CD4-positive, alpha-beta memory T cell (primary cell): ENCODE measurements at regions not wholly inside any gene's neighbourhood (a gene's known extent, or its start where the extent isn't known, plus 50 kb on each side); places are given as distances from the start of the nearest gene placed in this dataset.

ENCODE experiments used
- CTCF ChIA-PET: fragments of 350-600 bp; sonication (Branson Sonifier 250); formaldehyde crosslinking; loops from one replicate; lab custom pipeline; 2021; ENCODE audit warnings: inconsistent platforms; ENCODE audit not compliant: partially characterized antibody; lab: Charles Lee
- POLR2A ChIA-PET: fragments of 350-600 bp; sonication (Branson Sonifier 250); formaldehyde crosslinking; loops from one replicate; lab custom pipeline; 2021; ENCODE audit not compliant: partially characterized antibody; lab: Charles Lee
- DNase-seq, 5 donors: peaks; one replicate each; pipeline versions ENCODE4 v3.0.0 to v3.0.0-alpha.2; 2020 to 2022; ENCODE audit warnings: mixed read lengths in 1 of 5
- H3K27ac ChIP-seq: one replicate; pipeline ENCODE4 v1.7.0; 2013; ENCODE audit warnings: low read depth, low read length
- H3K27me3 ChIP-seq: 2 replicates; pipeline ENCODE4 v1.7.0; 2013; ENCODE audit warnings: mild to moderate bottlenecking, low read length, moderate library complexity; ENCODE audit not compliant: insufficient read depth
- H3K36me3 ChIP-seq: 2 replicates; pipeline ENCODE4 v1.7.0; 2013; ENCODE audit warnings: mild to moderate bottlenecking, low read length, moderate library complexity; ENCODE audit not compliant: insufficient read depth
- H3K4me1 ChIP-seq: 2 replicates; pipeline ENCODE4 v1.7.0; 2013; ENCODE audit warnings: mild to moderate bottlenecking, low read length, moderate library complexity; ENCODE audit not compliant: insufficient read depth
- H3K4me3 ChIP-seq, 2 donors: one replicate each; pipeline ENCODE4 v1.7.0; 2013; ENCODE audit warnings: low read length in 2 of 2, mild to moderate bottlenecking in 1 of 2
- H3K9me3 ChIP-seq, 2 donors: one replicate each; pipeline ENCODE4 v1.7.0; 2013; ENCODE audit warnings: low read length in 2 of 2, control low read depth in 1 of 2; ENCODE audit not compliant: control insufficient read depth in 1 of 2
- H3K27ac Mint-ChIP-seq, 7 donors: one replicate each; pipeline ENCODE4 v1.8.0; 2020 to 2021; ENCODE audit warnings: mixed read lengths in 7 of 7, mild to moderate bottlenecking in 6 of 7, inconsistent platforms in 3 of 7, moderate library complexity in 3 of 7
- H3K27me3 Mint-ChIP-seq, 2 donors: one replicate each; pipeline ENCODE4 v1.8.0; 2020 to 2021; ENCODE audit warnings: mixed read lengths in 2 of 2
- H3K36me3 Mint-ChIP-seq, 2 donors: one replicate each; pipeline ENCODE4 v1.8.0; 2020 to 2021; ENCODE audit warnings: mixed read lengths in 2 of 2, inconsistent platforms in 1 of 2, mild to moderate bottlenecking in 1 of 2
- H3K4me1 Mint-ChIP-seq, 4 donors: one replicate each; pipeline ENCODE4 v1.8.0; 2020 to 2021; ENCODE audit warnings: mixed read lengths in 4 of 4, mild to moderate bottlenecking in 1 of 4
- H3K4me3 Mint-ChIP-seq, 8 donors: one replicate each; pipeline ENCODE4 v1.8.0; 2020 to 2021; ENCODE audit warnings: mixed read lengths in 8 of 8, mild to moderate bottlenecking in 7 of 8, moderate library complexity in 6 of 8, inconsistent platforms in 3 of 8
- H3K9me3 Mint-ChIP-seq, 8 donors: one replicate each; pipeline ENCODE4 v1.8.0; 2020 to 2021; ENCODE audit warnings: mixed read lengths in 8 of 8, mild to moderate bottlenecking in 5 of 8, inconsistent platforms in 3 of 8, moderate library complexity in 1 of 8
- intact Hi-C: fragments of 100-400 bp; cut with micrococcal nuclease; formaldehyde crosslinking; loops from one replicate; pipeline ENCODE4 v1.15.1; 2023

- POLR2A ChIA-PET, result no interaction called here
- no peaks in the 10 kb centered on the region for H3K9me3 ChIP-seq
- CTCF ChIA-PET, result no interaction called here
Observed at GRCh38 chr15:70240820-70241430, 143.2 kb upstream of the TLE3 start.

GRCh38 chr15:70240082-70240481 lies 142.4 kb upstream of the TLE3 start:
- ChIA-PET POLR2A (no interaction called here), CTCF (no interaction called here)
- H3K36me3 Mint-ChIP-seq, result no peaks in the 10 kb centered on the region
- H3K9me3 ChIP-seq, result no peaks in the 10 kb centered on the region
- intact Hi-C loops, result no loop called here
- no peak overlapping the region for H3K27ac ChIP-seq
- peaks cover 16% of the 10 kb centered on the region for H3K4me1 ChIP-seq
- H3K36me3 ChIP-seq, result no peaks in the 10 kb centered on the region
- H3K27ac Mint-ChIP-seq, result no peak overlapping the region
- no peaks in the 10 kb centered on the region for H3K27me3 Mint-ChIP-seq
- no peak for DNase-seq
- no peaks in the 10 kb centered on the region for H3K9me3 Mint-ChIP-seq
- peaks cover 7 to 24% (median 10%) of the 10 kb centered on the region in 4 donors for H3K4me1 Mint-ChIP-seq
- no peaks in the 10 kb centered on the region for H3K27me3 ChIP-seq
- H3K4me3 Mint-ChIP-seq, result no peak overlapping the region
- H3K4me3 ChIP-seq, result no peak overlapping the region

More at GRCh38 chr15:70240820-70241430, 143.2 kb upstream of the TLE3 start:
- intact Hi-C loops, result no loop called here
- no peaks in the 10 kb centered on the region for H3K36me3 Mint-ChIP-seq
- H3K4me1 Mint-ChIP-seq, result peaks cover 9 to 28% (median 10%) of the 10 kb centered on the region in 4 donors
- H3K27ac ChIP-seq, result no peak overlapping the region
- H3K9me3 Mint-ChIP-seq, result no peaks in the 10 kb centered on the region
- H3K4me3 Mint-ChIP-seq, result no peak overlapping the region
- no peak overlapping the region for H3K4me3 ChIP-seq
- DNase-seq, result no peak
- peaks cover 17% of the 10 kb centered on the region for H3K4me1 ChIP-seq
- no peaks in the 10 kb centered on the region for H3K27me3 Mint-ChIP-seq
- no peaks in the 10 kb centered on the region for H3K27me3 ChIP-seq
- H3K27ac Mint-ChIP-seq, result no peak overlapping the region
- H3K36me3 ChIP-seq, result no peaks in the 10 kb centered on the region

DNA sequence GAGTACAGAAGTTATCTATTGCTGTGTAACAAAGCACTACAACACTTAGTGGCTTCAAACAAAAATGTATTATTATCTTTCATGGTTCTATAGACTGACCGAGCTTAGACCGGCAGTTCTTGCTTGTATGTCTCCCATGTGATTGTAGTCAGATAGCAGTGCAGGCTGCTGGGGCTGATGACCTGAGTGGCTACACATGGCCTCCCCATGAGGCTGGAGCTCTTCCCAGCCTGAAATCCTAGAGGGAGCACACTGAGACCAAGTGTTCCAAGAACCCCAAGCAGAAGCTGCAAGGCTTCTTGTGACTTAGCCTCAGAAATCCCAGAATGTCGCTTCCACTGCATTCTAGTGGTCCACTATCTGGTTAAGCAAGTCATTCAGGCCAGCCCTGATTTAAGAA lies 141.2 kb upstream of the TLE3 start:
- Histone ChIP-seq H3K4me3 (no peak overlapping the region), H3K36me3 (no peaks in the 10 kb centered on the region), H3K9me3 (no peaks in the 10 kb centered on the region), H3K27ac (no peak overlapping the region), H3K4me1 (peaks cover 16% of the 10 kb centered on the region), H3K27me3 (no peaks in the 10 kb centered on the region)
- intact Hi-C loops, result no loop called here
- POLR2A ChIA-PET, result interaction anchor here (1.4 kb wide), 1 partner anchor 20 kb away, joined by 3 read pairs; no protein-coding TSS in a partner anchor
- no peaks in the 10 kb centered on the region for H3K27me3 Mint-ChIP-seq
- no peak overlapping the region for H3K4me3 Mint-ChIP-seq
- H3K36me3 Mint-ChIP-seq, result no peaks in the 10 kb centered on the region
- H3K27ac Mint-ChIP-seq, result no peak overlapping the region
- CTCF ChIA-PET, result interaction anchor here (0.9 to 1.1 kb wide), 2 partner anchors 12 to 225 kb away, joined by 3 read pairs; no protein-coding TSS in a partner anchor
- no peak for DNase-seq
- peaks cover 7 to 34% (median 11%) of the 10 kb centered on the region in 4 donors for H3K4me1 Mint-ChIP-seq
- H3K9me3 Mint-ChIP-seq, result no peaks in the 10 kb centered on the region

DNA sequence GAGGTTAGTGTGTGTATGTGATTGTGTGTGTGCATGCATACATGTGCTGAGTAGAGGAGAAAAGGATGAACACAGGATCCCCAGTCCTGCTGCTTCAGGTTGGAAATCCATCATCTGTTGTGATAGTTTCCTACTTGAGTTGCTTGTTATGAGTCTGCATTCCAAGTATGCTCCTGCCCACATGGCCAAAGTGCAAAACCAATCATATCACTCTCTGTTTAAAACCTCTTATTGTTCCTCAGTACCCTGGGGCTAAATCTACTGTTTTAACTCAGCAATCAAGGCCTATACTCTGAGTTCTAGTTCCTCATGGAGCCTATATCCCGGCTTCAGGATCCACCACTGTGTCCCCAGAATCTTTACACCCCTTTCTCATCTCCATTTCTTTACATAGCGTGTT lies 139.9 kb upstream of the TLE3 start:
- ChIA-PET CTCF (no interaction called here), POLR2A (no interaction called here)
- Mint-ChIP-seq H3K27ac (no peak overlapping the region), H3K4me1 (peaks cover 3 to 27% (median 4%) of the 10 kb centered on the region in 4 donors), H3K4me3 (no peak overlapping the region), H3K36me3 (peaks cover 0 to under 1% of the 10 kb centered on the region in 2 donors), H3K9me3 (peaks cover 0 to 8% (median 4%) of the 10 kb centered on the region in 8 donors), H3K27me3 (no peaks in the 10 kb centered on the region)
- H3K36me3 ChIP-seq, result no peaks in the 10 kb centered on the region
- peaks cover 5% of the 10 kb centered on the region for H3K4me1 ChIP-seq
- no peaks in the 10 kb centered on the region for H3K27me3 ChIP-seq
- intact Hi-C loops, result no loop called here
- no peaks in the 10 kb centered on the region for H3K9me3 ChIP-seq
- H3K4me3 ChIP-seq, result no peak overlapping the region
- no peak for DNase-seq
- no peak overlapping the region for H3K27ac ChIP-seq

- CTCF ChIA-PET, result no interaction called here
- H3K36me3 Mint-ChIP-seq, result peaks cover under 1 to 11% of the 10 kb centered on the region in 2 donors
- no peak for DNase-seq
Observed at GRCh38 chr15:70236341-70237086, 138.8 kb upstream of the TLE3 start.

DNA sequence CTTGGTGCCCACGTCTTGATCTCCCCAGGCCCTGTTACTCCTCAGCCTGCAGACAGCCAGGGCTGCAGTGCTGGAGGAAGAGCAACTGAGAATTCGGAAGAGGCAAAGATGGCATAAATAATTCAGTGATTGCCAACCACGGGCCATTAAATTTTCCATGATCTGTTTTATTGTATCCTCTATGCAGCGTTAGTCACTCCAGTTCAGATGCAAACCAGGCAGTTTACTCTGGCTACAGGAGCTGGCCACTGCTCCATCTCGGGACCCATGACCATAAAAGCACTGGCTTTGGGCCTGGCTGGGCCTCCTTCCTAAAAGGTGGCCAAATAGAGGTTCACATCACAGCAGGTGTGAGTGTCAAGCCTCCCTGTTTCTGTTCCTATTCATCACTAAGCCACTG lies 137.6 kb upstream of the TLE3 start:
- no peak overlapping the region for H3K4me3 Mint-ChIP-seq
- no peak for DNase-seq
- ChIA-PET POLR2A (no interaction called here), CTCF (no interaction called here)
- intact Hi-C loops, result no loop called here
- Histone ChIP-seq H3K27ac (no peak overlapping the region), H3K4me3 (no peak overlapping the region), H3K4me1 (no peaks in the 10 kb centered on the region), H3K27me3 (no peaks in the 10 kb centered on the region), H3K9me3 (no peaks in the 10 kb centered on the region), H3K36me3 (no peaks in the 10 kb centered on the region)
- H3K27me3 Mint-ChIP-seq, result no peaks in the 10 kb centered on the region
- H3K4me1 Mint-ChIP-seq, result peaks cover 0 to 11% (median under 1%) of the 10 kb centered on the region in 4 donors
- peaks cover 0 to 26% (median 20%) of the 10 kb centered on the region in 8 donors for H3K9me3 Mint-ChIP-seq
- H3K27ac Mint-ChIP-seq, result peak overlapping the region in 1 of 7 donors; percentile 12
- peaks cover 2 to 12% of the 10 kb centered on the region in 2 donors for H3K36me3 Mint-ChIP-seq

More at GRCh38 chr15:70236341-70237086, 138.8 kb upstream of the TLE3 start:
- Histone ChIP-seq H3K27me3 (no peaks in the 10 kb centered on the region), H3K4me1 (no peaks in the 10 kb centered on the region), H3K4me3 (no peak overlapping the region), H3K27ac (no peak overlapping the region), H3K9me3 (no peaks in the 10 kb centered on the region), H3K36me3 (no peaks in the 10 kb centered on the region)
- Mint-ChIP-seq H3K27ac (no peak overlapping the region), H3K4me1 (peaks cover 0 to 16% (median under 1%) of the 10 kb centered on the region in 4 donors), H3K9me3 (peaks cover 0 to 19% (median 14%) of the 10 kb centered on the region in 8 donors), H3K4me3 (no peak overlapping the region), H3K27me3 (no peaks in the 10 kb centered on the region)
- POLR2A ChIA-PET, result no interaction called here
- intact Hi-C loops, result no loop called here

- Mint-ChIP-seq H3K4me1 (peaks cover 0 to 11% (median under 1%) of the 10 kb centered on the region in 4 donors), H3K27ac (peak overlapping the region in 1 of 7 donors; percentile 12), H3K9me3 (peaks cover 0 to 34% (median 26%) of the 10 kb centered on the region in 8 donors), H3K36me3 (peaks cover 2 to 18% of the 10 kb centered on the region in 2 donors), H3K27me3 (peaks cover 0 to 2% of the 10 kb centered on the region in 2 donors), H3K4me3 (no peak overlapping the region)
- intact Hi-C loops, result no loop called here
- no peak for DNase-seq
- Histone ChIP-seq H3K27ac (no peak overlapping the region), H3K36me3 (no peaks in the 10 kb centered on the region), H3K27me3 (no peaks in the 10 kb centered on the region), H3K4me1 (no peaks in the 10 kb centered on the region), H3K4me3 (no peak overlapping the region), H3K9me3 (no peaks in the 10 kb centered on the region)
- POLR2A ChIA-PET, result no interaction called here
- CTCF ChIA-PET, result no interaction called here
Observed at GRCh38 chr15:70234256-70234905, 136.7 kb upstream of the TLE3 start.
